ENCODE measurements at regions not wholly inside any gene's neighbourhood (a gene's known extent, or its start where the extent isn't known, plus 50 kb on each side); places are given as distances from the start of the nearest gene placed in this dataset.
"Not testable (repeated sequence)": the region's sequence is repeated elsewhere in the genome, so short reads cannot be mapped to it uniquely, and the experiment has no call there.

- DNase-seq, result peak; percentile 14
These were observed 1753.4 kb downstream of the MRPL39 start for GRCh38 chr21:23853796-23854379.

- DNase-seq, result no peak
These were observed 1769.7 kb downstream of the MRPL39 start for GRCh38 chr21:23837564-23837963.

- no peak for DNase-seq
These were observed 1784.5 kb downstream of the MRPL39 start for GRCh38 chr21:23822760-23823159.

- no peak for DNase-seq
These were observed 1789.9 kb downstream of the MRPL39 start for GRCh38 chr21:23817337-23817736.

GRCh38 chr21:23812485-23812884 lies 1794.8 kb downstream of the MRPL39 start:
- DNase-seq, result no peak

GRCh38 chr21:23811805-23812204 lies 1795.5 kb downstream of the MRPL39 start:
- DNase-seq, result no peak

- no peak for DNase-seq
These were observed 1797.7 kb downstream of the MRPL39 start for GRCh38 chr21:23809573-23809972.

GRCh38 chr21:23806966-23807548 lies 1800.2 kb downstream of the MRPL39 start:
- DNase-seq, result not testable (repeated sequence)

- DNase-seq, result no peak
These were observed 1802.4 kb downstream of the MRPL39 start for GRCh38 chr21:23804866-23805265.

- no peak for DNase-seq
These were observed 1806.0 kb downstream of the MRPL39 start for GRCh38 chr21:23801292-23801691.

- no peak for DNase-seq
These were observed 1807.9 kb downstream of the MRPL39 start for GRCh38 chr21:23799376-23799775.

- no peak for DNase-seq
These were observed 1815.0 kb downstream of the MRPL39 start for GRCh38 chr21:23792300-23792699.

- DNase-seq, result no peak
These were observed 1817.4 kb downstream of the MRPL39 start for GRCh38 chr21:23789864-23790263.

- no peak for DNase-seq
These were observed 1827.0 kb downstream of the MRPL39 start for GRCh38 chr21:23780326-23780725.

GRCh38 chr21:23743821-23744220 lies 1863.5 kb downstream of the MRPL39 start:
- DNase-seq, result no peak

GRCh38 chr21:23740463-23740862 lies 1866.8 kb downstream of the MRPL39 start:
- DNase-seq, result no peak

GRCh38 chr21:23732776-23733175 lies 1874.5 kb downstream of the MRPL39 start:
- DNase-seq, result no peak

- no peak for DNase-seq
These were observed 1878.0 kb downstream of the MRPL39 start for GRCh38 chr21:23729331-23729730.

- no peak for DNase-seq
These were observed 1881.7 kb downstream of the MRPL39 start for GRCh38 chr21:23725576-23725975.

- no peak for DNase-seq
These were observed 1888.6 kb downstream of the MRPL39 start for GRCh38 chr21:23718446-23719285.

GRCh38 chr21:23712166-23712565 lies 1895.1 kb downstream of the MRPL39 start:
- no peak for DNase-seq

GRCh38 chr21:23706431-23706830 lies 1900.8 kb downstream of the MRPL39 start:
- DNase-seq, result no peak

GRCh38 chr21:23699402-23699801 lies 1907.9 kb downstream of the MRPL39 start:
- no peak for DNase-seq

- DNase-seq, result no peak
These were observed 1908.7 kb downstream of the MRPL39 start for GRCh38 chr21:23698619-23699018.

All from central memory CD4-positive, alpha-beta T cell (primary cell).